Stimulated activated naive B cell treated with anti-CD40 and anti-IgM and Interleukin-4, amounts not matched to agents 10 μg/mL and 1 μg/mL and 100 μg/mL, for 72 hours (primary cell): ENCODE measurements at regions not wholly inside any gene's neighbourhood (a gene's known extent, or its start where the extent isn't known, plus 50 kb on each side); places are given as distances from the start of the nearest gene placed in this dataset.
A peak's percentile ranks its signal among the peaks of the same experiment; 100 is the strongest.

Source experiments
- ATAC-seq, 2 donors: fragments of 150-1000 bp; cut with Tn5 transposase; replicated peaks; 2 replicates each; pipeline ENCODE4 v1.10.0; 2021; ENCODE audit warnings: moderate library complexity in 1 of 2
- DNase-seq: peaks from one replicate; pipeline ENCODE4 v3.0.0; 2021
- H3K27ac Mint-ChIP-seq: one replicate; pipeline ENCODE4 v1.8.0; 2022; ENCODE audit warnings: mild to moderate bottlenecking, mixed read lengths
- H3K27me3 Mint-ChIP-seq, 2 donors: one replicate each; pipeline ENCODE4 v1.8.0; 2022; ENCODE audit warnings: mixed read lengths in 2 of 2
- H3K36me3 Mint-ChIP-seq, 2 donors: one replicate each; pipeline ENCODE4 v1.8.0; 2022; ENCODE audit warnings: mixed read lengths in 2 of 2, mild to moderate bottlenecking in 1 of 2
- H3K4me1 Mint-ChIP-seq, 2 donors: one replicate each; pipeline ENCODE4 v1.8.0; 2022; ENCODE audit warnings: mixed read lengths in 2 of 2, mild to moderate bottlenecking in 1 of 2
- H3K4me3 Mint-ChIP-seq, 2 donors: one replicate each; pipeline ENCODE4 v1.8.0; 2022; ENCODE audit warnings: mild to moderate bottlenecking in 2 of 2, mixed read lengths in 2 of 2, moderate library complexity in 1 of 2
- H3K9me3 Mint-ChIP-seq, 2 donors: one replicate each; pipeline ENCODE4 v1.8.0; 2022; ENCODE audit warnings: mixed read lengths in 2 of 2, mild to moderate bottlenecking in 1 of 2

DNA sequence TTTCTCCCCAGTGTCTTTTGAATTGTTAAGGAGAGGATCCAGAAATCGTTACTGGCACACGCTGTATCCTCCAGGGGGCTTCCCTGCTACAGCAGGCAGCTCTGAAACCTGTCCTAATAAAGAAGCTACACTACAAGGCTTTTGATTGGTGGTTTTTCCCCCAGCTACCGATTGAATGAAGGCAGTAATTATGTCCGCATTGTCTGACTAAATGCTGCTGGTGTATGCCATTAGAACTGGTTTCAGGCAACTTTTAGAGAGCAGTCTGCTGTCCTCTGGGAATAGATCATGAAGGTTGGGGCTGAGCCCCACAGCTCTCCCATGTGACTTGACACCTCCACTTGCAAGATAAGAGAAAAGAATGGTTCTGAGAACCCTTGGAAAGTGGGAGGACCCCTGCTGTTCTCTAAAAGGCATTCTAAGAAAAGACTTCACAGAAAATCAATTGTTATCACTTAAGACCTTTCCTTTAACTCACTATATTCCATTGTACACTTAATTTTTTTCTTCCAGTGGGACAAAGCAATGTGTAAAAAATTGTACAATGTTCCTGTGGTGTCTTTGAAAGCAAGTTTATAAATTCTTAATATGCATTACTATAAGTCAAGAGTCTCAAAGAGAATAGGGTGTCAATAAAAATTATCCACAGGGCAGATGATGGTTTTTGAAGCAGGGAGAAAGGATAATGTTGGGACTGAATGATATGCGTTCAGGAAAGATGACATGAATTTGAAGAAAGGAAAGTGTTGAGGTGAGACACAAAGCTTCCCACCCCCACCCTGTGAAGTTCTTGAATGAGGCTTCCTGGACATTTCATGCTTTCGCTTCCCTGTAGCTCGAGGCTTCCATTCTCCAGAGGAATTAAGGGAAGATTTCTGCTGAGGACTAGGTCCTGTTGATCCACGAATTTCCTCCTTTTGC is 53.0 kb upstream of the DAZL start:
- Mint-ChIP-seq H3K27ac (no peak overlapping the region), H3K36me3 (peaks cover 0 to 11% of the 10 kb centered on the region in 2 donors), H3K9me3 (peaks cover 0 to 7% of the 10 kb centered on the region in 2 donors), H3K4me3 (no peak overlapping the region), H3K4me1 (peaks cover 0 to under 1% of the 10 kb centered on the region in 2 donors), H3K27me3 (peaks cover 0 to under 1% of the 10 kb centered on the region in 2 donors)
- ATAC-seq (no peak), DNase-seq (no peak)

DNA sequence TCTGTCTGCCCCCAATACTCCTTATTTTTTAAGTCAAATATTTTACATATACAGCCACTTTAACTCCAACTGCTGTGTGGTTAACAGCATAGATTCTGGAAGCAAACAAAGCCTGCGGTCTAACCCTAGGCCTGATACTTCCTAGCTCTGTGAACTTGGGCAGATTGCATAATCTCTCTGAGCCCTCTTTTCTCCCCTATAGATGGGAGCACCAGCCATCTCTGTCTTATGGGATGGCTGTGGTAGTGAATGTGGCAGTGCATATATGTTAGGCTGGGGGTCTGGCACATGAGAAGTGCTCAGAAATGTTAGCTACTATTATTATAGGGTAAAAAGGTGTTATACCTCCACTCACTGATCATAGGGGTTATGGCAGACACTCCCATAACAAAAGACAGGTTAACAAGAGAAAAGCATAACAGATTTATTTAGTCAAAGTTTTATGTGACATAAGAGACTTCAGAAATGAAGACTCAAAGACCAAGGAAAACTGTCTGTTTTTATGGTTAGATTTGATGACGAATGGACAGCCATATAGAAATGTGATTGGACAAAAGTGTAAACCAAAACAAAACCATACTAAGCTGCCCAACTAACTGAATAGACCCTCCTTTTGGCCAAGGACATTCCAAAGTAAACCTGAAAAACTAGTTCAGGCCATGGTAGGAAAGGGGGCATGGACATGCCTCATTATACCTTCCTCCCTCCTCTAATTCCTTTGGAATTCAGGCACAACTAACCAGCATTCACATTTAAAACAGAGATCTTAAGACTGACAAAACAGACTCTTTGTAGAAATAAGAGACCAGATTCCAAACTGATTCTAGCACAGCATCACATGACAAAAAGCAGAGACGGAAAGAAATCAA is 53.9 kb upstream of the DAZL start:
- DNase-seq (no peak), ATAC-seq (no peak)
- Mint-ChIP-seq H3K4me1 (peaks cover 0 to 6% of the 10 kb centered on the region in 2 donors), H3K36me3 (peaks cover 0 to 11% of the 10 kb centered on the region in 2 donors), H3K27me3 (peaks cover 0 to 6% of the 10 kb centered on the region in 2 donors), H3K4me3 (no peak overlapping the region), H3K9me3 (peaks cover 0 to 7% of the 10 kb centered on the region in 2 donors), H3K27ac (no peak overlapping the region)

DNA sequence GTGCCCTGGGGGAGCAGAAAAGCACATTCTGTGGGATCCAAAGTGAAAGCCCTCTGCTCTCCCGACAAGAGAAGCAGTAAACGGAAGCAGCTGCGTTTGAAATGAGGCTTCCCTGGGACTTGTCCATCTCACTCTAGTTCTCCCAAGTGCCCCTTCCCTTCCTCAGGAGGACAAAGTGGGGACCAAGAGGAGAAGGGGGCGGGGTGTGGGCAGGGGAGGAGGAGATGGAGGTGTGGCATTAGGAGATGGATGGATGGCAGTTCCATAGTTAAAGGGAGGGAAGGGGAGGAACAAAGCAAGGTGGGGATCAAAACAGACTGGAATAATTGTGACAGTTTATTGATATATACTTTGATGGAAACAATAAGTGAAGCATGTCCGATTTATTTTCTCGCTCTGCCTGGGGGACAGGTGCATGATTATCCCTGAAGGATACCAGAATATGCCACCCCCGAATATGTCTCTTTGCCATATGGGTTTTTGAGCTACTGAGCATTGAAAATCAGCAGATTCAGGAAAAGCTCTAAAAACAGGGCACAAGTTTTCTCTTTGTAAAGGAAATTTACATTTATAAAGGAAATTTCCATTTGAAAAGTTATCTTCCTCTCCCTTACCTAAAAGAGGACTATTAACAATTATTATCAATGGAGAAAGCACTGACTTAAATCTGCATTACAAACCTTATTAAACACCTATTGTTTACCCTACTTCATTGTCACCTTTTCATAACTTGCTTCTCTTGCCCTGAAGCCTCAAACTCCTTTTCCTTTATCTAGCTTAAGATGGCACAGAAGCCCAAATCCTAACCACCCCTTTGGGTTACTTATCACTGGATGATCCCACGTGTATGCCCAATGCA is 58.9 kb upstream of the DAZL start:
- peaks cover 0 to 4% of the 10 kb centered on the region in 2 donors for H3K9me3 Mint-ChIP-seq
- H3K4me1 Mint-ChIP-seq, result peaks cover 5 to 15% of the 10 kb centered on the region in 2 donors
- DNase-seq (no peak), ATAC-seq (no peak)
- no peak overlapping the region for H3K27ac Mint-ChIP-seq
- H3K4me3 Mint-ChIP-seq, result no peak overlapping the region
- peaks cover 0 to 6% of the 10 kb centered on the region in 2 donors for H3K27me3 Mint-ChIP-seq
- H3K36me3 Mint-ChIP-seq, result peaks cover 0 to 11% of the 10 kb centered on the region in 2 donors

DNA sequence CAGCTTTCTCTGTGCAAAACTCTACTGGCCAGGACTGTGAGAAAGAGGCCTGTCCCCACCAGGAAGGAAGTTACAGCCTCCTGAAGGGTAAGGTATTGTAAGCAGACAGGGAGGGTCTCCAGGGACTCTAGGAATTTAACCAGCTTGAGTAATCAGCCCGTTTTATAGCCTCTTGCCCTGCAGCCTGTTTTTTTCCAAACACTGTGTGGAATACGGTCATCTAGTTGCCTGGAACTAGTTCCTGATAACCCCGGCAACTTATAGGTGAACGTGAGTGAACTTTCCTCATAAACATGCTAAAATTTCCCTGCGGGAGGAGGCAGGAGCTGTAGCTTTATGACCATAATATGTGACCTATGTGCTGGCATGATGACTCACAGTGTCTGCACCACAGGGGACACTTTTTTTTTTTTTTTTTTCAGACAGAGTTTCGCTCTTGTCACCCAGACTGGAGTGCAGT is 60.1 kb upstream of the DAZL start:
- H3K9me3 Mint-ChIP-seq, result peaks cover 0 to 4% of the 10 kb centered on the region in 2 donors
- peaks cover 5 to 15% of the 10 kb centered on the region in 2 donors for H3K4me1 Mint-ChIP-seq
- DNase-seq (no peak), ATAC-seq (peak; percentile 68 to 80)
- H3K4me3 Mint-ChIP-seq, result no peak overlapping the region
- H3K27ac Mint-ChIP-seq, result no peak overlapping the region
- H3K27me3 Mint-ChIP-seq, result peaks cover 0 to 6% of the 10 kb centered on the region in 2 donors
- peaks cover 0 to 10% of the 10 kb centered on the region in 2 donors for H3K36me3 Mint-ChIP-seq

DNA sequence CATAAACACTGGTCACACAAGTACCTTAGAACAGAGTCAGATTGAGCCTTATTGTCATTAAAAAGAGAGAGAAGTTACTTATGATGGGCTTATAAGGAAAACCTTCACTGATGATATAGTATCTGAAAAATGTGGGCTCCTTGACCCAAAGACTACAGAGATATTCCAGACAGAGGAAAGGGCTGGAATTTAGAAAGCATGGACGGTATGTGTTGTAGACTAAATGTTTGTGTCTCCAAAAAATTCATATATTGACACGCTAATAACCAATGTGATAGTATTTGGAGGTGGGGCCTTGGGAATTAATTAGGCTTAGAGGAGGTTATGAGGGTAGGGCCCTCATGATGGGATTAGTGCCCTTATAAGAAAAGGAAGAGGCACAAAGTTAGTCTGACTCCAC is 61.0 kb upstream of the DAZL start:
- DNase-seq, result no peak
- Mint-ChIP-seq H3K4me3 (no peak overlapping the region), H3K9me3 (peaks cover 0 to 4% of the 10 kb centered on the region in 2 donors), H3K27ac (no peak overlapping the region), H3K36me3 (peaks cover 0 to 3% of the 10 kb centered on the region in 2 donors), H3K27me3 (peaks cover 0 to 6% of the 10 kb centered on the region in 2 donors), H3K4me1 (peaks cover 5 to 15% of the 10 kb centered on the region in 2 donors)
- ATAC-seq, result no peak

DNA sequence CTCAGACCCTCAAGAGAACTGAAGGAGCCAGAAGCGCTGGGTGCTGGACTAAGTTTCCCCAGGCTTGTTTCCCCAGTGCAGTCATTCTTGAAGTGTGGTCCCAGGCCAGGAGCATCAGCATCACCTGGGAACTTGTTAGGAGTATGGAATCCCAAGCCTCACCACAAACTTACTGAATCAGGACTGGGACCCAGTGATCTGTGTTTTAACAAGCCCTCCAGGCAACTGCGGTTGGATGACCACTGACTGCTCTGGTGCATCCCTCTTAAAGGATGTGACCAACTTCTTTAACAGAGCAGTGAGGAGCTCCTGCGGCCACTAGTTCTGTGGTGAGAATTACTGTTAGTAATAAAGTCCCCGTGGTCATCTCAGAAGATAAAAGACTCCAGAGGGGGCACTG is 62.4 kb upstream of the DAZL start:
- DNase-seq, result no peak
- Mint-ChIP-seq H3K4me1 (peaks cover 5 to 15% of the 10 kb centered on the region in 2 donors), H3K9me3 (no peaks in the 10 kb centered on the region), H3K27ac (no peak overlapping the region), H3K27me3 (peaks cover 0 to 6% of the 10 kb centered on the region in 2 donors), H3K36me3 (no peaks in the 10 kb centered on the region), H3K4me3 (no peak overlapping the region)
- no peak for ATAC-seq

DNA sequence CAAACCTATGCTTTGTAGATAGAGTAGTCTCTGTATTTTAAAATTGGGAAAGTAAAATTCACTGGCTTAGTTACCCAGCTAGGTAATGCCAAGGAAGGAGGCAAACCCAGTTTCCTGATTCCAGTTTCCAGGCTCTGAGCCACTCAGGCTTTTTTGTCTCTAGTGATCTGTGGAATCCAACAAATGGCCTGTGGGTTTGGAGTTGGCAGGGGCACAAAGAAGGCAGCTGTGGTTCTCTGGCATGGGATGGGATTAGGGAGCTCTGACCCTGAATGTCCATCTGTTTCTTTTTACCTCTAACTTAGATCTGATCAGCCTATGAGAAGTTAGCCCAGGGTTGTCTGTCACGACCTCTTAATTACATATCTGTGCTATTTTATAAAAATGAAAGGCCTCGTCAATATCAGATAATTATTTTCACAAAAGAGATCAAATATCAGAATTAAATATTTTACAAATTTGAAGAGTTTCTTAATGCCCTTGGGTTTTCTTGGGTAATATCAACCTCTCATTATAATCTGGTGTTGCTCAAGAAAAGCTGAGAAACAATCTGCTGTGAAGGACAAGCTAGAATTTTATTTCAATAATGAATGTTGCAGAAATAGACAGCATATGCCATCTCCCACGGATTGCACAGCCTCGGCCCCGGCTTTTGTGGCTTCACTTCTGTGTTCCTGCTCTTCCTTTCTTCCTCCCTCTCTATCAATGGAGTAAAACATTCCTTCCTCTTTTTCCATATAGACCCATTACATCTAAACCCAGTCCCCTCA is 63.7 kb upstream of the DAZL start:
- H3K4me3 Mint-ChIP-seq, result no peak overlapping the region
- no peaks in the 10 kb centered on the region for H3K36me3 Mint-ChIP-seq
- no peak for DNase-seq
- no peaks in the 10 kb centered on the region for H3K27me3 Mint-ChIP-seq
- no peaks in the 10 kb centered on the region for H3K9me3 Mint-ChIP-seq
- no peak overlapping the region for H3K27ac Mint-ChIP-seq
- ATAC-seq, result no peak
- peaks cover 5 to 9% of the 10 kb centered on the region in 2 donors for H3K4me1 Mint-ChIP-seq

DNA sequence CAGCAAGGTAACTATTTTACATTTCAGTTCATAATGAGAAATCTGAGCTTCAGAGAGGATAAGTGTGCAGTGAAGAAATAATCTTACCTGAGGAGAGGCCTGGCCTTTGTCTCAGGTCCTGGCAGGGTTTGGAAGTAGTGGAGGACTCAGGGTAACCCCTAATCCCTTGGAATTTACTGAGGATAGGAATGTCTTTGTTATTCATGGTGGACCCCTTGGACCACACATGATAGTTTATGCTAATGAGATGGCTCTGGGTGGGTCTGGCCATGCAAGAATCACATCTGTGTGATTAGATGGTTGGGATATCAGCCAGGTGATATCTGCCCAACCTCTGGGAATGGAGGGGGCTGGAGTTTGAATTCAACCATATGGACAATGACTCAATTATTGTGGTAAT is 65.0 kb upstream of the DAZL start:
- Mint-ChIP-seq H3K36me3 (no peaks in the 10 kb centered on the region), H3K27me3 (no peaks in the 10 kb centered on the region), H3K9me3 (no peaks in the 10 kb centered on the region), H3K27ac (no peak overlapping the region), H3K4me3 (no peak overlapping the region), H3K4me1 (peaks cover 1 to 2% of the 10 kb centered on the region in 2 donors)
- DNase-seq (no peak), ATAC-seq (no peak)

DNA sequence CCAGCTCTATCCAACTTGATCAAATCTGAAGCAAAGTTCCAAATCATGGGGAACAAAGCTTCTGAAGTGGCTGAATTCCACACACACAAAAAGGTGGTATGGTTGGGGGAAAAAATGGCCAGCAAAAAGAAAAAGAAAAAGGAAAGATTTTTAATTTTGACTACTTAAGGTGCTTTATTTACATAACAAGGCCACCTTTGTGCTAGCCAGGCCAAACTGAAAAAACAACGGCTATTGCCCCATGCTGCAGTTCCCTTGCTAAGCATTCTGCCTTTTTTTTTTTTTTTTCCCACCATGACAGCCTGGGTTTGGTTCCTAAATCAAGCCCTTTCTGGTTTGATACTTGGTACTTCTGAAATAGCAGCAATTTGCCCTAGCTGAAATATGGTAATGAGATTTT is 66.5 kb upstream of the DAZL start:
- H3K36me3 Mint-ChIP-seq, result peaks cover 0 to 7% of the 10 kb centered on the region in 2 donors
- no peaks in the 10 kb centered on the region for H3K4me1 Mint-ChIP-seq
- H3K27ac Mint-ChIP-seq, result no peak overlapping the region
- no peak overlapping the region for H3K4me3 Mint-ChIP-seq
- ATAC-seq (no peak), DNase-seq (no peak)
- H3K27me3 Mint-ChIP-seq, result no peaks in the 10 kb centered on the region
- peaks cover 0 to 2% of the 10 kb centered on the region in 2 donors for H3K9me3 Mint-ChIP-seq

DNA sequence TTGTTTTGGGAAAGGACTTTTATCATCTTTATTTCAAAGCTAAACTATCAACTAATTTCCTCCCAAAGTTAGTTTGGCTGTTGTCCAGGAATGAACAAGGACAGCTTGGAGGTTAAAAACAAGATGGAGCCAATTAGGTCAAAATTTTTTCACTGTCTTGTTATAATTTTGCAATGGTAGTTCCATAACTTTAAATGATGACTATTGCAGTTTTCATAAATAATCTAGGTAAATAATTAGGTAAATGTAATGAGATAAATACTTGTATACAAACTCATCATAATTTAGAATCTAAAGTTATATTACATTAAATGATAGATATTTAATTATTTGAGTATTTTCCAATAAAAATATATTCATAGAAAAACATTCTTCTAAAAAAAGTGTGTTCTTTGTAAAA is 68.3 kb upstream of the DAZL start:
- no peak overlapping the region for H3K4me3 Mint-ChIP-seq
- DNase-seq (no peak), ATAC-seq (no peak)
- no peaks in the 10 kb centered on the region for H3K27me3 Mint-ChIP-seq
- peaks cover 10 to 15% of the 10 kb centered on the region in 2 donors for H3K36me3 Mint-ChIP-seq
- no peaks in the 10 kb centered on the region for H3K4me1 Mint-ChIP-seq
- H3K27ac Mint-ChIP-seq, result no peak overlapping the region
- H3K9me3 Mint-ChIP-seq, result peaks cover 4 to 8% of the 10 kb centered on the region in 2 donors

DNA sequence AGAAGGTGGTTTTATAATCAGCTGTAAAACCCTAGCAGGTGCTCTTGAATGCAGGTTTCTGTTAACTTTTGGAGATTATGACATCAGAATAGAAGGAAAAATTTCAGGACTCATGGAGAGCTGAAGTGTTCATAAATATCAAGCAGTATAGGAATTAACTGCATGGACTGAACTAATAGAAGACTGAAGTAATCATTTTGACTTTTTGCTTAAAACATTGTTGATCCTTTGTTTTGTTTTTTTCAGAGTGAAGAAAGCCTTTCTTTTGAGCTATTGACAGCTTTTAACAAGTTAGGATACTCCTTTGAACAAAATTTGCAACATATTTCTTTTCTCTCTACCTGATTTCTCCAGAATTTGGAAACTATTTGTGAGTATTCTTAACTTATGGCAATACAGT is 70.6 kb upstream of the DAZL start:
- Mint-ChIP-seq H3K4me1 (no peaks in the 10 kb centered on the region), H3K27me3 (no peaks in the 10 kb centered on the region), H3K27ac (no peak overlapping the region), H3K4me3 (no peak overlapping the region), H3K9me3 (peaks cover 4 to 8% of the 10 kb centered on the region in 2 donors), H3K36me3 (peaks cover 10 to 15% of the 10 kb centered on the region in 2 donors)
- DNase-seq (no peak), ATAC-seq (no peak)

DNA sequence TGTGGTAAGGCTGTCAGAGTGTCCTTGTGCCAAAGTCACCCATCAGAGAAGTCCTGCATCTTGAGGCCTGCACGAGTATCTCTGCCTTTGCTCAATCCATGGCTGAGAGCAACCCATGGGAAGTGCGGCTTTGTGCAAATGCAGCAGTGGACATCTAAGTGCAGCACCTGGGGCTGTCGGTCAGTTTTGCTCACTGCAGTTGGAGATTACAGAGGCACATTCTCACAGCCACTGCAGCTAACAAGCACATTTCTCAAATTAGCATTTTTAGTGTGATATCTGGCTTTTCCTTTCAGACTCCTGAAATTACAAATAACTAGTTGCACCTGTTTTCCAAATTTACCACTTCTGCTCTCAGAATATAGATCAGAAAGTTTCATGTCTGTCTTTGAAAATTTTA is 81.5 kb upstream of the DAZL start:
- H3K4me3 Mint-ChIP-seq, result no peak overlapping the region
- peaks cover 0 to 8% of the 10 kb centered on the region in 2 donors for H3K4me1 Mint-ChIP-seq
- peaks cover 5 to 13% of the 10 kb centered on the region in 2 donors for H3K9me3 Mint-ChIP-seq
- no peaks in the 10 kb centered on the region for H3K36me3 Mint-ChIP-seq
- no peaks in the 10 kb centered on the region for H3K27me3 Mint-ChIP-seq
- ATAC-seq (peak; percentile 10 to 14), DNase-seq (no peak)
- H3K27ac Mint-ChIP-seq, result no peak overlapping the region

DNA sequence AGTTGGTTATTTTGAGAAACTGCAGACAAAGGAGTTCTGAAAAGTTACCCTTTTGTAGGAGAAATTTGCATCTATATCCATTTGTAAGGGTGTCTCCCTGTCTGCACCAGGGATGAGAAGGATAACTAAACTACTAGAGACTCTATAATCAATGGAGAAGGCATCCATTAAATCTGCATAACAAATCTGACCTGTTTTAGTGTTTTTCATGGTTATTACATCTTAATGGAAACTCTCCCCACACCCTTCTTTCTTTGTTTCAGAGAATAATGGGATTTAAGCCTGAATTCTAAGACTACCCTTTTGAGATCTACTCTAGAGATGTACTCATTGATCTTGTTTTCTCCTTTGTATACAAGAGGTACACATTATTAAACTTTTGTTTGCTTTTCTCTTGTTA is 82.0 kb upstream of the DAZL start:
- ATAC-seq (no peak), DNase-seq (no peak)
- Mint-ChIP-seq H3K4me3 (no peak overlapping the region), H3K27ac (no peak overlapping the region), H3K27me3 (no peaks in the 10 kb centered on the region), H3K4me1 (peaks cover 0 to 8% of the 10 kb centered on the region in 2 donors), H3K36me3 (no peaks in the 10 kb centered on the region), H3K9me3 (peaks cover 5 to 13% of the 10 kb centered on the region in 2 donors)
